T1000 (cell line): ENCODE measurements at regions not wholly inside any gene's neighbourhood (a gene's known extent, or its start where the extent isn't known, plus 50 kb on each side); places are given as distances from the start of the nearest gene placed in this dataset.

Source experiments
- DNase-seq: peaks from one replicate; lab custom pipeline; 2025; ENCODE audit warnings: mixed read lengths; lab: John Stamatoyannopoulos, UW

DNA sequence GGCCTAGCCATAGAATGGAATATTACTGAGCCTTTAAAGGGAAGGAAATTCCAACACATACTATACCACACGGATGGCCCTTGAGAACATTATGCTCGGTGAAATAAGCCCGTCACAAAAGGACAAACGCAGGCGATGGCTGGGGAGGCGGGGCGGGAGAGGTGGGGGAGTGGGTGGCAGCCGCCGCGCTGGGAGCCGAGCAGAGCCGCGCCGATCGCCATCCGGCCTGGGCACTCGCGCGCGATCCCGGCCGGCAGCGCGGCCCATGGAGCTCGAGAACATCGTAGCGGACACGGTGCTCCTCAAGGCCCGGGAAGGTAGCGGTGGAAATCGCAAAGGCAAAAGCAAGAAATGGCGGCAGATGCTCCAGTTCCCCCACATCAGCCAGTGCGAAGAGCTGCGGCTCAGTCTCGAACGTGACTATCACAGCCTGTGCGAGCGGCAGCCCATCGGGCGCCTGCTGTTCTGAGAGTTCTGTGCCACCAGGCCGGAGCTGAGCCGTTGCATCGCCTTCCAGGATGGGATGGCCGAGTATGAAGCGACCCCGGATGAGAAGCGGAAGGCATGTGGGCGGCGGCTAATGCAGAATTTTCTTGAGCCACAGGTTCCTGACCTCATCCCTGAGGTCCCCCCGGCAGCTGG, 140.1 kb downstream of the ZDHHC20 start:
- no peak for DNase-seq

DNA sequence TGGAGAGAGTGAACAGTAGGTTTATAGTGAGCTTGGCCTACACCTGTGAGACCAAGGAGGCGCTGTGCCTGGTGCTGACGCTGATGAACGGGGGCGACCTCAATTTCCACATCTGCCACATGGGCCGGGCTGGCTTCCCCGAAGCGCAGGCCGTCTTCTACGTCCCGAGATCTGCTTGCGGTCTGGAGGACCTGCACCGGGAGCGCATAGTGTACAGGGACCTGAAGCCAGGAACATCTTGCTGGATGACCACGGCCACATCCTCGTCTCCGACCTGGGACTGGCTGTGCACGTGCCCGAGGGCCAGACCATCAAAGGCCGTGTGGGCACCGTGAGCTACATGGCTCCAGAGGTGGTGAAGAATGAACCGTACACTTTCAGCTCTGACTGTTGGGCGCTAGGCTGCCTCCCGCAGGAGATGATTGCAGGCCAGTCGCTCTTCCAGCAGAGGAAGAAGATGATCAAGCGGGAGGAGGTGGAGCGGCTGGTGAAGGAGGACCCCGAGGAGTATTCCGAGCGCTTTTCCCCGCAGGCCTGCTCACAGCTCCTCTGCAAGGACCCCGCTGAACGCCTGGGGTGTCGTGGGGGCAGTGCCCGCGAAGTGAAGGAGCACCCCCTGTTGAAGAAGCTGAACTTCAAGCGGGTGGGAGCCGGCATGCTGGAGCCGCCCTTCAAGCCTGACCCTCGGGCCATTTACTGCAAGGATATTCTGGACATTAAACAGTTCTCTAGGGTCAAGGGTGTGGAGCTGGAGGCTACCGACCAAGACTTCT, 139.0 kb downstream of the ZDHHC20 start:
- DNase-seq: no peak

DNA sequence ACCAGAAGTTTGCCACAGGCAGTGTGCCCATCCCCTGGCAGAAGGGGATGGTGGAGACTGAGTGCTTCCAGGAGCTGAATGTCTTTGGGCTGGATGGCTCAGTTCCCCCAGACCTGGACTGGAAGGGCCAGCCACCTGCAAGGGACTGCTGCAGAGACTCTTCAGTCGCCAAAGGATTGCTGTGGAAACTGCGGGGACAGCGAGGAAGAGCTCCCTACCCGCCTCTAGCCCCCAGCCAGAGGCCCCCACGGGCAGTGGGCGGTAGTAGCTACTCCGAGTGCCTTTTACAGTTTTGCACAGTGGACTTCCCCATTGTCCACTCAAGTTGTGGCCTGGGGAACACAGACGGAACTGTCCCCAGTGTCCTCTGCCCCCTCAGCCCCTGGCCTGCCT, 138.5 kb downstream of the ZDHHC20 start:
- no peak for DNase-seq

DNA sequence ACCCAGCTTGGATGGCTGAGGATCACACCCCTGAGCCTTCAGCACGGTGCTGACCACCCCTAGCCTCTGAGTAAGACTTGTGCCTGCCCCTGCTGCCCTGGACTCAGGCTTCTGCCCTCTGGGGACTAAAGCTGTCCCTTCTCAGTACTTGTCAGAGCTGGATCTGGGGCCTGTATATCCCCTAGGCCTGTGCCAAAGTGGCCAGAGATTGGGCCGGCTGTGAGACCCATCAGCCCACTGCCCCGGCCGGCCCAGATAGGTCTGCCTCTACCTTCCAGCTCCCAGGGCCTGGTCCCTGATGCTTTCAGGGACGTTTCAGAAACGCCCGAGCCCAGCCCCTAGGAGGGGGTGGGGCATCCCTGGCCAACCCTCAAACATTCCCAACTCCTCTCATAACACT, 137.8 kb downstream of the ZDHHC20 start:
- no peak for DNase-seq

DNA sequence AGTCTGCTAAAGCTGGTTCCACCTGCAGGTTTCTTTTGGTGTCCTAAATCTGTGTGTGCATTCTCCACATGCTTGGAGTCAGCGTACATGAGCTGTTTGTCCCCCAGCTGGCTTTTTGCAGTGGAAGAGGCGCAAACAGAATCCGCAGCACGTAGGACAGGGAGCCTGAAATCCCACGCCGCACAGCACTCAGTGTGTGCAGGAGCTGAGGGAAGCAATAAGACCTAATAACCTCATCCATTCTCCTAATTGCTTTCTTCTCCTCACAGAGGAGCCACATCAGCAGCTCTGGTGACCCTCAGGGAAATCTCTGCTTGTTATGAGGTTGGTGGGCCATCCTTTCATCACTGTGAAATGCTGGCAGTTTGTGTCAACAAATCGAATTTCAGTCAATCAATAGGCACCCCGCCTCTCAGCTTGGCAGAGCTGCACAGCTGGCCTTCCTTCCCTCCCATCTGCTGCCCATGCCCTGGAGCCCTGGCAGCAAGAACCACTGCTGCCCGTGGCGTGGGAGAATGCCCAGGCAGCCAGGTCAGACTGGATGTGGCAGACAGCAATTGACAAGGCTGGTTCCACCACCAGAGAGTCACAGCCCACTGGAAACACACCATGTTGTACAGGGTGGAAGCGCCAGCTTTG, 136.7 kb downstream of the ZDHHC20 start:
- no peak for DNase-seq
